ENCODE measurements at regions not wholly inside any gene's neighbourhood (a gene's known extent, or its start where the extent isn't known, plus 50 kb on each side); places are given as distances from the start of the nearest gene placed in this dataset.
A peak's percentile ranks its signal among the peaks of the same experiment; 100 is the strongest.

- Histone ChIP-seq H3K79me2 (ENCODE audit: insufficient read depth) (no peaks in the 10 kb centered on the region), H3K36me3 (replicated peaks in 1 of 2; ENCODE audit: control insufficient read depth in 1 of 2, insufficient read depth in 2 of 2, low read length in 1 of 2) (no peaks in the 10 kb centered on the region), H3K9me3 (no peaks in the 10 kb centered on the region), H3K4me1 (ENCODE audit: control insufficient read depth in 1 of 2, insufficient read depth in 2 of 2, low read depth in 1 of 2, low read length in 1 of 2) (no peaks in the 10 kb centered on the region), H2AFZ (ENCODE audit: low read depth) (no peak overlapping the region), H3K27ac (ENCODE audit: low read depth in 2 of 2, low read length in 1 of 2) (no peak overlapping the region), H3F3A (replicated peaks; ENCODE audit: insufficient read depth) (no peaks in the 10 kb centered on the region), H3K9me2 (no peaks in the 10 kb centered on the region), H3K9ac (no peak overlapping the region), H3K4me2 (no peak overlapping the region), H3K27me3 (ENCODE audit: insufficient read depth) (no peaks in the 10 kb centered on the region), H3K4me3 (ENCODE audit: low read depth in 2 of 2, low read length in 1 of 2) (no peak overlapping the region), H4K20me1 (ENCODE audit: insufficient read depth) (no peaks in the 10 kb centered on the region)
- WGBS (ENCODE audit: low lambda C conversion rate), result 41% methylated on average over 5 of the region's 5 CpGs
- ChIA-PET CTCF (no interaction called here), POLR2A (no interaction called here)
- no peak for TF ChIP-seq TEAD4 (IDR thresholded peaks at IDR 0.05; ENCODE audit: borderline replicate concordance, insufficient read depth)
- no peak for TF ChIP-seq GATA2 (CRISPR knock-in tag; IDR thresholded peaks at IDR 0.05)
- TF ChIP-seq POLR2AphosphoS5 (IDR thresholded peaks at IDR 0.05; ENCODE audit: low read depth, low read length), result no peak
- TF ChIP-seq IRF3 (IDR thresholded peaks at IDR 0.05; ENCODE audit: low read depth, low read length), result no peak
- 0 out of 2 replicates have a peak, but pooled peaks have one; percentile 7 for TF ChIP-seq TCF12 (IDR thresholded peaks at IDR 0.05)
- DNase-seq, result no peak
Observed at GRCh38 chr3:187963003-187963676, 190.8 kb upstream of the LPP start.

GRCh38 chr3:187963677-187964385 is 190.1 kb upstream of the LPP start:
- H3K9me3 ChIP-seq, result no peaks in the 10 kb centered on the region
- H4K20me1 ChIP-seq (ENCODE audit: insufficient read depth), result no peaks in the 10 kb centered on the region
- no peaks in the 10 kb centered on the region for H3F3A ChIP-seq (replicated peaks; ENCODE audit: insufficient read depth)
- DNase-seq, result no peak
- no peaks in the 10 kb centered on the region for H3K36me3 ChIP-seq (replicated peaks in 1 of 2; ENCODE audit: control insufficient read depth in 1 of 2, insufficient read depth in 2 of 2, low read length in 1 of 2)
- no peak overlapping the region for H3K4me2 ChIP-seq
- ChIA-PET CTCF (no interaction called here), POLR2A (no interaction called here)
- no peak overlapping the region for H2AFZ ChIP-seq (ENCODE audit: low read depth)
- WGBS (ENCODE audit: low lambda C conversion rate), result 58% methylated on average over 2 of the region's 3 CpGs
- no peaks in the 10 kb centered on the region for H3K27me3 ChIP-seq (ENCODE audit: insufficient read depth)
- no peaks in the 10 kb centered on the region for H3K9me2 ChIP-seq
- no peaks in the 10 kb centered on the region for H3K79me2 ChIP-seq (ENCODE audit: insufficient read depth)
- no peak overlapping the region for H3K27ac ChIP-seq (ENCODE audit: low read depth in 2 of 2, low read length in 1 of 2)
- no peak overlapping the region for H3K9ac ChIP-seq
- no peaks in the 10 kb centered on the region for H3K4me1 ChIP-seq (ENCODE audit: control insufficient read depth in 1 of 2, insufficient read depth in 2 of 2, low read depth in 1 of 2, low read length in 1 of 2)
- no peak for TF ChIP-seq YY1 (IDR thresholded peaks at IDR 0.05; ENCODE audit: low read depth)
- no peak for TF ChIP-seq MEF2A (IDR thresholded peaks at IDR 0.05; ENCODE audit: borderline replicate concordance, low read depth)
- TF ChIP-seq SMC3 (IDR thresholded peaks at IDR 0.05; ENCODE audit: low read depth, low read length), result no peak
- no peak for TF ChIP-seq NRF1 (IDR thresholded peaks at IDR 0.05; ENCODE audit: low read depth, low read length)
- no peak for TF ChIP-seq FOXM1 (IDR thresholded peaks at IDR 0.05; ENCODE audit: low read depth)
- no peak for TF ChIP-seq CHD2 (IDR thresholded peaks at IDR 0.05; ENCODE audit: low read length, partially characterized antibody)
- no peak for TF ChIP-seq EP300 (IDR thresholded peaks at IDR 0.05; ENCODE audit: borderline replicate concordance in 1 of 2, low read depth in 1 of 2, low read length in 1 of 2)
- no peak for TF ChIP-seq TCF12 (IDR thresholded peaks at IDR 0.05)
- TF ChIP-seq PBX3 (IDR thresholded peaks at IDR 0.05), result no peak
- no peak overlapping the region for H3K4me3 ChIP-seq (ENCODE audit: low read depth in 2 of 2, low read length in 1 of 2)

Measured in SK-N-SH (cell line).